ENCODE measurements at regions not wholly inside any gene's neighbourhood (a gene's known extent, or its start where the extent isn't known, plus 50 kb on each side); places are given as distances from the start of the nearest gene placed in this dataset.
"Not testable (repeated sequence)": the region's sequence is repeated elsewhere in the genome, so short reads cannot be mapped to it uniquely, and the experiment has no call there.

- no peaks in the 10 kb centered on the region for H3K36me3 ChIP-seq (ENCODE audit: control insufficient read depth, insufficient read depth, low read length)
- H3K4me3 ChIP-seq (ENCODE audit: low read length) = no peak overlapping the region
- H3K4me1 ChIP-seq (ENCODE audit: control insufficient read depth, insufficient read depth, low read length) = no peaks in the 10 kb centered on the region
- no peak overlapping the region for H3K9ac ChIP-seq (ENCODE audit: low read length)
- no peaks in the 10 kb centered on the region for H3K27me3 ChIP-seq (ENCODE audit: control insufficient read depth, insufficient read depth, low read length)
- H3K27ac ChIP-seq (ENCODE audit: low read depth, low read length) = no peak overlapping the region
These were observed 209.8 kb upstream of the NR3C2 start for GRCh38 chr4:148651991-148652390.

GRCh38 chr4:148649652-148650331 is 207.6 kb upstream of the NR3C2 start:
- no peak overlapping the region for H3K4me3 ChIP-seq (ENCODE audit: low read length)
- H3K4me1 ChIP-seq (ENCODE audit: control insufficient read depth, insufficient read depth, low read length) = no peaks in the 10 kb centered on the region
- no peak overlapping the region for H3K27ac ChIP-seq (ENCODE audit: low read depth, low read length)
- H3K27me3 ChIP-seq (ENCODE audit: control insufficient read depth, insufficient read depth, low read length) = no peaks in the 10 kb centered on the region
- no peaks in the 10 kb centered on the region for H3K36me3 ChIP-seq (ENCODE audit: control insufficient read depth, insufficient read depth, low read length)
- H3K9ac ChIP-seq (ENCODE audit: low read length) = no peak overlapping the region

- no peak overlapping the region for H3K27ac ChIP-seq (ENCODE audit: low read depth, low read length)
- no peaks in the 10 kb centered on the region for H3K4me1 ChIP-seq (ENCODE audit: control insufficient read depth, insufficient read depth, low read length)
- no peak overlapping the region for H3K4me3 ChIP-seq (ENCODE audit: low read length)
- H3K27me3 ChIP-seq (ENCODE audit: control insufficient read depth, insufficient read depth, low read length) = no peaks in the 10 kb centered on the region
- no peaks in the 10 kb centered on the region for H3K36me3 ChIP-seq (ENCODE audit: control insufficient read depth, insufficient read depth, low read length)
- no peak overlapping the region for H3K9ac ChIP-seq (ENCODE audit: low read length)
These were observed 201.6 kb upstream of the NR3C2 start for GRCh38 chr4:148643851-148644250.

GRCh38 chr4:148642907-148643306 is 200.7 kb upstream of the NR3C2 start:
- Histone ChIP-seq H3K9ac (ENCODE audit: low read length) (no peak overlapping the region), H3K27me3 (ENCODE audit: control insufficient read depth, insufficient read depth, low read length) (no peaks in the 10 kb centered on the region), H3K27ac (ENCODE audit: low read depth, low read length) (no peak overlapping the region), H3K4me3 (ENCODE audit: low read length) (no peak overlapping the region), H3K4me1 (ENCODE audit: control insufficient read depth, insufficient read depth, low read length) (no peaks in the 10 kb centered on the region), H3K36me3 (ENCODE audit: control insufficient read depth, insufficient read depth, low read length) (no peaks in the 10 kb centered on the region)

- not testable (repeated sequence) for H3K4me1 ChIP-seq (ENCODE audit: control insufficient read depth, insufficient read depth, low read length); H3K9ac ChIP-seq (ENCODE audit: low read length); H3K27ac ChIP-seq (ENCODE audit: low read depth, low read length); H3K36me3 ChIP-seq (ENCODE audit: control insufficient read depth, insufficient read depth, low read length); H3K27me3 ChIP-seq (ENCODE audit: control insufficient read depth, insufficient read depth, low read length); H3K4me3 ChIP-seq (ENCODE audit: low read length)
These were observed 195.9 kb upstream of the NR3C2 start for GRCh38 chr4:148638079-148638478.

GRCh38 chr4:148637453-148637852 is 195.2 kb upstream of the NR3C2 start:
- not testable (repeated sequence) for H3K27ac ChIP-seq (ENCODE audit: low read depth, low read length); H3K4me1 ChIP-seq (ENCODE audit: control insufficient read depth, insufficient read depth, low read length); H3K27me3 ChIP-seq (ENCODE audit: control insufficient read depth, insufficient read depth, low read length); H3K4me3 ChIP-seq (ENCODE audit: low read length); H3K9ac ChIP-seq (ENCODE audit: low read length); H3K36me3 ChIP-seq (ENCODE audit: control insufficient read depth, insufficient read depth, low read length)

GRCh38 chr4:148634476-148634875 is 192.3 kb upstream of the NR3C2 start:
- Histone ChIP-seq H3K4me3 (ENCODE audit: low read length) (no peak overlapping the region), H3K4me1 (ENCODE audit: control insufficient read depth, insufficient read depth, low read length) (no peaks in the 10 kb centered on the region), H3K27me3 (ENCODE audit: control insufficient read depth, insufficient read depth, low read length) (no peaks in the 10 kb centered on the region), H3K9ac (ENCODE audit: low read length) (no peak overlapping the region), H3K27ac (ENCODE audit: low read depth, low read length) (no peak overlapping the region), H3K36me3 (ENCODE audit: control insufficient read depth, insufficient read depth, low read length) (no peaks in the 10 kb centered on the region)

GRCh38 chr4:148633720-148634119 is 191.5 kb upstream of the NR3C2 start:
- no peaks in the 10 kb centered on the region for H3K27me3 ChIP-seq (ENCODE audit: control insufficient read depth, insufficient read depth, low read length)
- no peaks in the 10 kb centered on the region for H3K4me1 ChIP-seq (ENCODE audit: control insufficient read depth, insufficient read depth, low read length)
- no peak overlapping the region for H3K4me3 ChIP-seq (ENCODE audit: low read length)
- H3K36me3 ChIP-seq (ENCODE audit: control insufficient read depth, insufficient read depth, low read length) = no peaks in the 10 kb centered on the region
- H3K9ac ChIP-seq (ENCODE audit: low read length) = no peak overlapping the region
- no peak overlapping the region for H3K27ac ChIP-seq (ENCODE audit: low read depth, low read length)

GRCh38 chr4:148632476-148632875 is 190.3 kb upstream of the NR3C2 start:
- Histone ChIP-seq H3K4me1 (ENCODE audit: control insufficient read depth, insufficient read depth, low read length) (no peaks in the 10 kb centered on the region), H3K4me3 (ENCODE audit: low read length) (no peak overlapping the region), H3K36me3 (ENCODE audit: control insufficient read depth, insufficient read depth, low read length) (no peaks in the 10 kb centered on the region), H3K27me3 (ENCODE audit: control insufficient read depth, insufficient read depth, low read length) (no peaks in the 10 kb centered on the region), H3K27ac (ENCODE audit: low read depth, low read length) (no peak overlapping the region), H3K9ac (ENCODE audit: low read length) (no peak overlapping the region)

GRCh38 chr4:148630051-148630450 is 187.8 kb upstream of the NR3C2 start:
- Histone ChIP-seq H3K4me1 (ENCODE audit: control insufficient read depth, insufficient read depth, low read length) (no peaks in the 10 kb centered on the region), H3K4me3 (ENCODE audit: low read length) (no peak overlapping the region), H3K36me3 (ENCODE audit: control insufficient read depth, insufficient read depth, low read length) (no peaks in the 10 kb centered on the region), H3K9ac (ENCODE audit: low read length) (no peak overlapping the region), H3K27me3 (ENCODE audit: control insufficient read depth, insufficient read depth, low read length) (no peaks in the 10 kb centered on the region), H3K27ac (ENCODE audit: low read depth, low read length) (no peak overlapping the region)

- no peak overlapping the region for H3K9ac ChIP-seq (ENCODE audit: low read length)
These were observed 176.6 kb upstream of the NR3C2 start for GRCh38 chr4:148618856-148619255.

GRCh38 chr4:148608968-148609367 is 166.8 kb upstream of the NR3C2 start:
- Histone ChIP-seq H3K4me3 (ENCODE audit: low read length) (no peak overlapping the region), H3K27me3 (ENCODE audit: control insufficient read depth, insufficient read depth, low read length) (no peaks in the 10 kb centered on the region), H3K4me1 (ENCODE audit: control insufficient read depth, insufficient read depth, low read length) (no peaks in the 10 kb centered on the region), H3K9ac (ENCODE audit: low read length) (no peak overlapping the region), H3K27ac (ENCODE audit: low read depth, low read length) (no peak overlapping the region), H3K36me3 (ENCODE audit: control insufficient read depth, insufficient read depth, low read length) (no peaks in the 10 kb centered on the region)

More at GRCh38 chr4:148618856-148619255, 176.6 kb upstream of the NR3C2 start:
- H3K36me3 ChIP-seq (ENCODE audit: control insufficient read depth, insufficient read depth, low read length) = no peaks in the 10 kb centered on the region
- H3K4me3 ChIP-seq (ENCODE audit: low read length) = no peak overlapping the region
- H3K27me3 ChIP-seq (ENCODE audit: control insufficient read depth, insufficient read depth, low read length) = no peaks in the 10 kb centered on the region
- no peaks in the 10 kb centered on the region for H3K4me1 ChIP-seq (ENCODE audit: control insufficient read depth, insufficient read depth, low read length)
- H3K27ac ChIP-seq (ENCODE audit: low read depth, low read length) = no peak overlapping the region

- not testable (repeated sequence) for H3K9ac ChIP-seq (ENCODE audit: low read length); H3K4me3 ChIP-seq (ENCODE audit: low read length); H3K4me1 ChIP-seq (ENCODE audit: control insufficient read depth, insufficient read depth, low read length); H3K27ac ChIP-seq (ENCODE audit: low read depth, low read length); H3K36me3 ChIP-seq (ENCODE audit: control insufficient read depth, insufficient read depth, low read length); H3K27me3 ChIP-seq (ENCODE audit: control insufficient read depth, insufficient read depth, low read length)
These were observed 156.4 kb upstream of the NR3C2 start for GRCh38 chr4:148598418-148599207.
